Neural cell (in vitro differentiated cells): ENCODE measurements at regions not wholly inside any gene's neighbourhood (a gene's known extent, or its start where the extent isn't known, plus 50 kb on each side); places are given as distances from the start of the nearest gene placed in this dataset.

Experiments
- CTCF ChIP-seq: fragments of 450-650 bp; IDR thresholded peaks from 2 replicates; pipeline ENCODE4 v1.5.1; 2014; ENCODE audit warnings: antibody characterized with exemption, mild to moderate bottlenecking, moderate library complexity; ENCODE audit not compliant: poor library complexity, severe bottlenecking
- EZH2 ChIP-seq: fragments of 200-600, 300-800 bp; shearing (Covaris generic), sonication (generic); IDR thresholded peaks from 2 replicates; pipeline ENCODE4 v1.6.1; 2014; ENCODE audit warnings: antibody characterized with exemption, low read length, borderline replicate concordance, mild to moderate bottlenecking; ENCODE audit not compliant: insufficient read depth, poor library complexity, severe bottlenecking
- POLR2AphosphoS5 ChIP-seq: IDR thresholded peaks from 2 replicates; pipeline ENCODE4 v1.6.1; 2012
- RAD21 ChIP-seq: fragments of 450-650 bp; conservative IDR thresholded peaks from 2 replicates; pipeline ENCODE4 v1.6.1; 2014; ENCODE audit warnings: antibody characterized with exemption, mild to moderate bottlenecking, moderate library complexity
- TF ChIP-seq, protein P1 (sequence below): IDR thresholded peaks from 2 replicates; pipeline ENCODE4 v1.6.1; 2012; ENCODE audit warnings: borderline replicate concordance

DNA sequence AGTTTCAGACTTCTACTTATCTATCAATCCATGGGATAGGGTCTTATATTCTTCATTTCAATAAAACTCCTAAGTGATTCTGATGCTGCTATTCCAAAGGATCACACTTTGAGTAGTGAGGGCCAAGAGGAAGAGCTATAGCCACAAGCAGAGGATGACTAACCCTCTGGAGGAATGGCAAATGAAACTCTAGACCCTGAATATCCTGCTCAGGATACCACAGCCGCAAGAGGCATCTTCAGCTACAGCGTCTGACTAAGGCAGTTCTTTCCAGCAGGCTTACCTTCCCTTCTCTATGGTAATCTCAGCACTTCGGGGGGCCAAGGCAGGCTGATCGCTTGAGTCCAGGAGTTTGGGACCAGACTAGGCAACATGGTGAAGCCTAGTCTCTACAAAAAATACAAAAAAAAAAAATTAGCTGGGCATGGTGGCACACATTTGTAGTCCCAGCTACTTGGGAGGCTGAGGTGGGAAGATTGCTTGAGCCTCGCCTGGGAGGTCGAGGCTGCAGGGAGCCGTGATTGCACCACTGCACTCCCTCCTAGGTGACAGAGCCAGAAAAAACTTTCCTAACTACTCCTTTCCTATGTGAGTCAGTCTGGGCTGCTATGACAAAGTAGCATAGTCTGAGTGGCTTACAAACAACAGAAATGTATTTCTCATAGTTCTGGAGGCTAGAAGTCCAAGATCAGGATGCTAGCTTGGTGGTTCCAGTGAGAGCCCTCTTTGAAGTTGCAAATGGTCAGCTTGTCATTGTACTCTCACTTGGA lies 371.9 kb downstream of the IRS1 start:
- TF ChIP-seq POLR2AphosphoS5 = no peak
- no peak for TF ChIP-seq CTCF
- TF ChIP-seq, protein P1, sequence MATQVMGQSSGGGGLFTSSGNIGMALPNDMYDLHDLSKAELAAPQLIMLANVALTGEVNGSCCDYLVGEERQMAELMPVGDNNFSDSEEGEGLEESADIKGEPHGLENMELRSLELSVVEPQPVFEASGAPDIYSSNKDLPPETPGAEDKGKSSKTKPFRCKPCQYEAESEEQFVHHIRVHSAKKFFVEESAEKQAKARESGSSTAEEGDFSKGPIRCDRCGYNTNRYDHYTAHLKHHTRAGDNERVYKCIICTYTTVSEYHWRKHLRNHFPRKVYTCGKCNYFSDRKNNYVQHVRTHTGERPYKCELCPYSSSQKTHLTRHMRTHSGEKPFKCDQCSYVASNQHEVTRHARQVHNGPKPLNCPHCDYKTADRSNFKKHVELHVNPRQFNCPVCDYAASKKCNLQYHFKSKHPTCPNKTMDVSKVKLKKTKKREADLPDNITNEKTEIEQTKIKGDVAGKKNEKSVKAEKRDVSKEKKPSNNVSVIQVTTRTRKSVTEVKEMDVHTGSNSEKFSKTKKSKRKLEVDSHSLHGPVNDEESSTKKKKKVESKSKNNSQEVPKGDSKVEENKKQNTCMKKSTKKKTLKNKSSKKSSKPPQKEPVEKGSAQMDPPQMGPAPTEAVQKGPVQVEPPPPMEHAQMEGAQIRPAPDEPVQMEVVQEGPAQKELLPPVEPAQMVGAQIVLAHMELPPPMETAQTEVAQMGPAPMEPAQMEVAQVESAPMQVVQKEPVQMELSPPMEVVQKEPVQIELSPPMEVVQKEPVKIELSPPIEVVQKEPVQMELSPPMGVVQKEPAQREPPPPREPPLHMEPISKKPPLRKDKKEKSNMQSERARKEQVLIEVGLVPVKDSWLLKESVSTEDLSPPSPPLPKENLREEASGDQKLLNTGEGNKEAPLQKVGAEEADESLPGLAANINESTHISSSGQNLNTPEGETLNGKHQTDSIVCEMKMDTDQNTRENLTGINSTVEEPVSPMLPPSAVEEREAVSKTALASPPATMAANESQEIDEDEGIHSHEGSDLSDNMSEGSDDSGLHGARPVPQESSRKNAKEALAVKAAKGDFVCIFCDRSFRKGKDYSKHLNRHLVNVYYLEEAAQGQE = no peak
- no peak for TF ChIP-seq EZH2
- no peak for TF ChIP-seq RAD21
